ENCODE measurements at regions not wholly inside any gene's neighbourhood (a gene's known extent, or its start where the extent isn't known, plus 50 kb on each side); places are given as distances from the start of the nearest gene placed in this dataset.

DNA sequence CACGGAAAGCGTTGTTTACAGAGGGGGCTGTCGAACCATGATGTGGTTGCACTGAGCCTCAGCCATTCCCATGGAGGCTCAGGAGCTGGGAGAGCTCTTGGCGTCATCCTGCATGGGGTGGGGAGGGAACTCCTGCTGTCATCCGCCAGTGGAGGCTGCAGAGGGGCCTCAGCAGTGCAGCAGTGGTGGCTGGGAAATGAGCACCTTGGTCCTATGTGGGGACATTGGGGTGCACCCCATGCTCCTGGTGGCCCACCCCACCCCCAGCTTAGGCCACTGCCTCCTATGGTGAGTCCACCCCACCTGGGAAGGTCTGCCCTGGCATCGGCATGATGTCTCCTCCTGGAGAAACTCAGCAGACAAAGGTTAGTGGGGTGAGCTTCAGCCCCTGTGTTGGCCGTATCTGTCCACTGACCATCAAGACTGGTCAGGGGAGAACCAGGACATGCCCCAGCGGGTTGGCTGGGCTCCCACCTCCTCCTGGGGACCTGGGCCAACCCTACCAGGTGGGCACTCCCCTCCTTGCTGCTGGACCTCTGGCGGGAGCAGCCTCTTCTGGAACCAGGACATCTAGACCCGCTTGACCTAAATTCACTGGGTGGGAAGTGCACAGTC is 67.8 kb upstream of the HDAC4 start:
- Histone ChIP-seq H2AFZ (ENCODE audit: control insufficient read depth, low read depth, low read length) (no peak overlapping the region), H4K20me1 (ENCODE audit: control insufficient read depth, insufficient read depth) (no peaks in the 10 kb centered on the region), H3K9me3 (replicated peaks; ENCODE audit: control insufficient read depth, insufficient read depth, low read length) (no peaks in the 10 kb centered on the region), H3K4me1 (ENCODE audit: control insufficient read depth, insufficient read depth, low read length) (no peaks in the 10 kb centered on the region), H3K79me2 (ENCODE audit: control insufficient read depth, insufficient read depth, low read length) (no peaks in the 10 kb centered on the region), H3K27ac (ENCODE audit: control insufficient read depth, insufficient read depth) (no peak overlapping the region), H3K27me3 (replicated peaks in 1 of 2; ENCODE audit: control insufficient read depth in 2 of 2, insufficient read depth in 2 of 2, low read length in 1 of 2) (no peaks in the 10 kb centered on the region; a peak in 2 of 4 replicates), H3K4me3 (no peak overlapping the region), H3K9ac (ENCODE audit: control insufficient read depth, insufficient read depth, low read length) (no peak overlapping the region), H3K4me2 (ENCODE audit: control insufficient read depth, insufficient read depth) (no peak overlapping the region), H3K36me3 (ENCODE audit: control insufficient read depth in 2 of 2, insufficient read depth in 2 of 2, low read length in 1 of 2) (no peaks in the 10 kb centered on the region)
- FAIRE-seq = no peak
- BruUV-seq (replicated peaks) = no TSS peak
- 29% methylated on average over 10 of the region's 10 CpGs for WGBS (ENCODE audit: insufficient coverage, insufficient replicate concordance, low lambda C conversion rate, missing lambda C conversion rate)
- in situ Hi-C loops (cut with MboI) = no loop called here
- ChIA-PET RAD21 (ENCODE audit: unreplicated experiment) (no interaction called here), POLR2A (no interaction called here), CTCF (no interaction called here), SMC1A (ENCODE audit: uncharacterized antibody, unreplicated experiment) (no interaction called here)
- intact Hi-C loops (cut with micrococcal nuclease; ENCODE audit: unreplicated experiment) = no loop called here
- DNase-seq (ENCODE audit: low read depth, low spot score) = no peak
- no peak for ATAC-seq
- TF ChIP-seq TBL1XR1 (IDR thresholded peaks at IDR 0.05; ENCODE audit: low read depth, low read length) (no peak), EED (IDR thresholded peaks at IDR 0.05; ENCODE audit: low read depth) (no peak), SP1 (IDR thresholded peaks at IDR 0.05; ENCODE audit: low read depth, low read length) (no peak), SUPT20H (IDR thresholded peaks at IDR 0.05; ENCODE audit: borderline replicate concordance, control insufficient read depth, low read depth, low read length) (no peak), PAX8 (IDR thresholded peaks at IDR 0.05) (no peak), SMC3 (IDR thresholded peaks at IDR 0.05; ENCODE audit: borderline replicate concordance, low read length) (no peak), SUZ12 (IDR thresholded peaks at IDR 0.05; ENCODE audit: unreplicated experiment) (no peak), ELK1 (IDR thresholded peaks at IDR 0.05; ENCODE audit: low read depth, low read length) (no peak), NFIC (IDR thresholded peaks at IDR 0.05; ENCODE audit: low read depth, low read length) (no peak), CREB1 (IDR thresholded peaks at IDR 0.05; ENCODE audit: low read depth) (no peak), EP300 (IDR thresholded peaks at IDR 0.05; ENCODE audit: borderline replicate concordance in 1 of 2, control insufficient read depth in 1 of 2, low read depth in 2 of 2, low read length in 2 of 2) (no peak), MYB (IDR thresholded peaks at IDR 0.05; ENCODE audit: borderline replicate concordance, low read depth, low read length) (no peak), HDGF (IDR thresholded peaks at IDR 0.05) (no peak)

Data from GM12878 (cell line).